Keratinocyte (primary cell): ENCODE measurements at regions not wholly inside any gene's neighbourhood (a gene's known extent, or its start where the extent isn't known, plus 50 kb on each side); places are given as distances from the start of the nearest gene placed in this dataset.

ENCODE experiments used
- DNase-seq: peaks from one replicate; pipeline ENCODE4 v3.0.0-alpha.2; 2011; ENCODE audit warnings: low read depth, missing footprints, low spot score
- FAIRE-seq: peaks from 2 replicates; lab custom pipeline; 2011; peaks lifted over from hg19 to GRCh38; lab: Jason Lieb, UNC
- H2AFZ ChIP-seq: 2 replicates; pipeline ENCODE4 v1.6.0; 2012; ENCODE audit warnings: low read length, control low read depth, inconsistent platforms; ENCODE audit not compliant: control insufficient read depth
- H3K27ac ChIP-seq: 2 replicates; pipeline ENCODE4 v1.5.1; 2011; ENCODE audit warnings: low read length; ENCODE audit not compliant: control insufficient read depth, insufficient read depth
- H3K27me3 ChIP-seq: 3 replicates; pipeline ENCODE4 v1.6.0; 2011; ENCODE audit warnings: low read length; ENCODE audit not compliant: control insufficient read depth, insufficient read depth; ENCODE audit errors: extremely low read depth
- H3K36me3 ChIP-seq, 2 experiments: 2 replicates in 1 of 2; 3 replicates in 1 of 2; pipeline ENCODE4 v1.5.1; 2011; ENCODE audit warnings: low read length in 2 of 2, mild to moderate bottlenecking in 1 of 2; ENCODE audit not compliant: control insufficient read depth in 2 of 2, insufficient read depth in 2 of 2; ENCODE audit errors: extremely low read depth in 1 of 2
- H3K4me1 ChIP-seq: 3 replicates; pipeline ENCODE4 v1.5.1; 2011; ENCODE audit warnings: low read length; ENCODE audit not compliant: control insufficient read depth, insufficient read depth; ENCODE audit errors: extremely low read depth
- H3K4me2 ChIP-seq: 3 replicates; pipeline ENCODE4 v1.6.0; 2011; ENCODE audit warnings: low read depth, low read length; ENCODE audit not compliant: control insufficient read depth, insufficient read depth; ENCODE audit errors: extremely low read depth
- H3K4me3 ChIP-seq, 3 experiments: fragments of 200-600 bp in 1 of 3; sonication (generic) in 1 of 3; 2 replicates in 2 of 3; 3 replicates in 1 of 3; pipeline ENCODE4 v1.5.1; 2011 to 2016; ENCODE audit warnings: low read length in 3 of 3, mild to moderate bottlenecking in 3 of 3, control low read depth in 2 of 3, inconsistent platforms in 1 of 3, low read depth in 1 of 3, mixed read lengths in 1 of 3, mixed run types in 1 of 3, moderate library complexity in 1 of 3; ENCODE audit not compliant: control insufficient read depth in 2 of 3, insufficient read depth in 2 of 3; ENCODE audit errors: extremely low read depth in 1 of 3
- H3K79me2 ChIP-seq: 2 replicates; pipeline ENCODE4 v1.6.0; 2012; ENCODE audit warnings: low read length; ENCODE audit not compliant: control insufficient read depth, insufficient read depth
- H3K9ac ChIP-seq: 3 replicates; pipeline ENCODE4 v1.6.0; 2011; ENCODE audit warnings: low read length; ENCODE audit not compliant: control insufficient read depth, insufficient read depth; ENCODE audit errors: extremely low read depth
- H3K9me1 ChIP-seq: 3 replicates; pipeline ENCODE4 v1.6.0; 2011; ENCODE audit warnings: low read length; ENCODE audit not compliant: control insufficient read depth, insufficient read depth; ENCODE audit errors: extremely low read depth
- H3K9me3 ChIP-seq: 2 replicates; pipeline ENCODE4 v1.5.1; 2012; ENCODE audit warnings: low read depth, low read length; ENCODE audit not compliant: control insufficient read depth
- H4K20me1 ChIP-seq: 3 replicates; pipeline ENCODE4 v1.6.0; 2011; ENCODE audit warnings: low read length; ENCODE audit not compliant: control insufficient read depth, insufficient read depth; ENCODE audit errors: extremely low read depth
- CTCF ChIP-seq, 3 experiments: IDR thresholded peaks in 1 of 3; conservative IDR thresholded peaks in 1 of 3; optimal IDR thresholded peaks in 1 of 3; 2 replicates in 2 of 3; 3 replicates in 1 of 3; pipeline versions ENCODE3 to v1.5.1; 2011; ENCODE audit warnings: low read length in 3 of 3, mild to moderate bottlenecking in 3 of 3, moderate library complexity in 2 of 3, control low read depth in 1 of 3, inconsistent platforms in 1 of 3; ENCODE audit not compliant: insufficient read depth in 2 of 3; ENCODE audit errors: extremely low read depth in 1 of 3
- EZH2 ChIP-seq: IDR thresholded peaks from one replicate; pipeline ENCODE4 v1.6.1; 2012; ENCODE audit warnings: inconsistent platforms, mild to moderate bottlenecking, low read length, moderate library complexity
- dilution Hi-C: fragments of 300-500 bp; cut with MboI; formaldehyde crosslinking; loops from one replicate; pipeline ENCODE4 v1.7.0; 2020; ENCODE audit warnings: low sequenced_read_pairs; ENCODE audit not compliant: extremely low pct_ligation_motif_present

- no peaks in the 10 kb centered on the region for H3K9me3 ChIP-seq
- no peak overlapping the region for H3K27ac ChIP-seq
- no peaks in the 10 kb centered on the region for H3K27me3 ChIP-seq
- no peaks in the 10 kb centered on the region for H3K4me1 ChIP-seq
- H3K9ac ChIP-seq: no peak overlapping the region
- no peak overlapping the region for H3K4me2 ChIP-seq
- dilution Hi-C loops: no loop called here
- H2AFZ ChIP-seq: no peak overlapping the region
- TF ChIP-seq EZH2 (no peak), CTCF (optimal IDR thresholded peaks at IDR 0.05 in 1 of 3, IDR thresholded peaks at IDR 0.05 in 1 of 3, conservative IDR thresholded peaks at IDR 0.05 in 1 of 3; ENCODE audit: extremely low read depth in 1 of 3, insufficient read depth in 2 of 3, low read length in 3 of 3) (no peak)
- no peaks in the 10 kb centered on the region for H3K36me3 ChIP-seq
- FAIRE-seq (no peak), DNase-seq (no peak)
- H3K9me1 ChIP-seq: no peaks in the 10 kb centered on the region
- H4K20me1 ChIP-seq: no peaks in the 10 kb centered on the region
- no peak overlapping the region for H3K4me3 ChIP-seq
- no peaks in the 10 kb centered on the region for H3K79me2 ChIP-seq
These were observed 76.0 kb upstream of the SOD1 start for GRCh38 chr21:31583498-31583897.

GRCh38 chr21:31580866-31581276, 78.6 kb upstream of the SOD1 start:
- Histone ChIP-seq H3K9me1 (no peaks in the 10 kb centered on the region), H2AFZ (no peak overlapping the region), H3K4me2 (no peak overlapping the region), H3K36me3 (no peaks in the 10 kb centered on the region), H4K20me1 (no peaks in the 10 kb centered on the region), H3K4me1 (no peaks in the 10 kb centered on the region), H3K27me3 (no peaks in the 10 kb centered on the region), H3K9me3 (no peaks in the 10 kb centered on the region), H3K79me2 (no peaks in the 10 kb centered on the region), H3K27ac (no peak overlapping the region), H3K9ac (no peak overlapping the region), H3K4me3 (no peak overlapping the region)
- TF ChIP-seq CTCF (optimal IDR thresholded peaks at IDR 0.05 in 1 of 3, IDR thresholded peaks at IDR 0.05 in 1 of 3, conservative IDR thresholded peaks at IDR 0.05 in 1 of 3; ENCODE audit: extremely low read depth in 1 of 3, insufficient read depth in 2 of 3, low read length in 3 of 3): peak; percentile 81 to 89 (median 84)
- no peak for TF ChIP-seq EZH2
- dilution Hi-C loops: no loop called here
- FAIRE-seq: peak; percentile 88
- peak; percentile 15 for DNase-seq
